ENCODE measurements at regions not wholly inside any gene's neighbourhood (a gene's known extent, or its start where the extent isn't known, plus 50 kb on each side); places are given as distances from the start of the nearest gene placed in this dataset.
"Not testable (repeated sequence)": the region's sequence is repeated elsewhere in the genome, so short reads cannot be mapped to it uniquely, and the experiment has no call there.

- no peak for DNase-seq
Observed at GRCh38 chr2:211144974-211145665, 588.7 kb downstream of the CPS1 start.

- no peak for DNase-seq
Observed at GRCh38 chr2:211149731-211150130, 593.3 kb downstream of the CPS1 start.

- no peak for DNase-seq
Observed at GRCh38 chr2:211157211-211157610, 600.8 kb downstream of the CPS1 start.

- DNase-seq: peak; percentile 66
Observed at GRCh38 chr2:211157856-211158463, 601.6 kb downstream of the CPS1 start.

GRCh38 chr2:211159972-211160371 lies 603.6 kb downstream of the CPS1 start:
- DNase-seq: no peak

- DNase-seq: no peak
Observed at GRCh38 chr2:211161236-211161635, 604.8 kb downstream of the CPS1 start.

GRCh38 chr2:211162911-211163310 lies 606.5 kb downstream of the CPS1 start:
- no peak for DNase-seq

GRCh38 chr2:211170843-211171242 lies 614.4 kb downstream of the CPS1 start:
- DNase-seq: no peak

- DNase-seq: no peak
Observed at GRCh38 chr2:211174021-211174420, 617.6 kb downstream of the CPS1 start.

GRCh38 chr2:211174631-211175030 lies 618.2 kb downstream of the CPS1 start:
- no peak for DNase-seq

- DNase-seq: no peak
Observed at GRCh38 chr2:211175956-211176355, 619.6 kb downstream of the CPS1 start.

- no peak for DNase-seq
Observed at GRCh38 chr2:211176514-211177141, 620.2 kb downstream of the CPS1 start.

- DNase-seq: no peak
Observed at GRCh38 chr2:211181626-211182025, 625.2 kb downstream of the CPS1 start.

GRCh38 chr2:211187602-211188001 lies 631.2 kb downstream of the CPS1 start:
- DNase-seq: no peak

- no peak for DNase-seq
Observed at GRCh38 chr2:211203986-211204385, 647.6 kb downstream of the CPS1 start.

- no peak for DNase-seq
Observed at GRCh38 chr2:211204456-211204855, 648.1 kb downstream of the CPS1 start.

GRCh38 chr2:211204902-211205301 lies 648.5 kb downstream of the CPS1 start:
- DNase-seq: no peak

GRCh38 chr2:211205358-211205757 lies 649.0 kb downstream of the CPS1 start:
- DNase-seq: no peak

- no peak for DNase-seq
Observed at GRCh38 chr2:211205836-211206235, 649.4 kb downstream of the CPS1 start.

- DNase-seq: no peak
Observed at GRCh38 chr2:211216221-211216620, 659.8 kb downstream of the CPS1 start.

GRCh38 chr2:211219548-211219947 lies 663.1 kb downstream of the CPS1 start:
- DNase-seq: not testable (repeated sequence)

- no peak for DNase-seq
Observed at GRCh38 chr2:211225784-211226183, 669.4 kb downstream of the CPS1 start.

GRCh38 chr2:211228559-211228958 lies 672.2 kb downstream of the CPS1 start:
- DNase-seq: no peak

GRCh38 chr2:211237586-211238275 lies 681.3 kb downstream of the CPS1 start:
- DNase-seq: no peak
